Dendritic cell treated with granulocyte-macrophage colony-stimulating factor and Interleukin-4, amounts not matched to agents 40 ng/mL and 50 ng/mL, for 4 days (primary cell): ENCODE measurements at regions not wholly inside any gene's neighbourhood (a gene's known extent, or its start where the extent isn't known, plus 50 kb on each side); places are given as distances from the start of the nearest gene placed in this dataset.
"Not testable (repeated sequence)": the region's sequence is repeated elsewhere in the genome, so short reads cannot be mapped to it uniquely, and the experiment has no call there.

Experiments used
- H3K27ac Mint-ChIP-seq: one replicate; pipeline ENCODE4 v1.8.0; 2022; ENCODE audit warnings: mild to moderate bottlenecking, mixed read lengths
- H3K27me3 Mint-ChIP-seq: one replicate; pipeline ENCODE4 v1.8.0; 2022; ENCODE audit warnings: mild to moderate bottlenecking, mixed read lengths
- H3K36me3 Mint-ChIP-seq: one replicate; pipeline ENCODE4 v1.8.0; 2022; ENCODE audit warnings: low read depth, mixed read lengths
- H3K4me1 Mint-ChIP-seq: one replicate; pipeline ENCODE4 v1.8.0; 2022; ENCODE audit warnings: low read depth, mixed read lengths
- H3K4me3 Mint-ChIP-seq: one replicate; pipeline ENCODE4 v1.8.0; 2022; ENCODE audit warnings: mild to moderate bottlenecking, moderate library complexity, mixed read lengths
- H3K9me3 Mint-ChIP-seq: one replicate; pipeline ENCODE4 v1.8.0; 2022; ENCODE audit warnings: mixed read lengths
- intact Hi-C: fragments of 100-400 bp; cut with micrococcal nuclease; formaldehyde crosslinking; loops from one replicate; pipeline ENCODE4 v1.15.0; 2022

- no peaks in the 10 kb centered on the region for H3K4me1 Mint-ChIP-seq
- H3K27me3 Mint-ChIP-seq: peaks cover 4% of the 10 kb centered on the region
- H3K9me3 Mint-ChIP-seq: no peaks in the 10 kb centered on the region
- intact Hi-C loops: no loop called here
- H3K4me3 Mint-ChIP-seq: no peak overlapping the region
- H3K36me3 Mint-ChIP-seq: no peaks in the 10 kb centered on the region
- no peak overlapping the region for H3K27ac Mint-ChIP-seq
These were observed 272.6 kb upstream of the HS6ST1 start for GRCh38 chr2:128591022-128591860.

- Mint-ChIP-seq H3K27me3 (peaks cover 4% of the 10 kb centered on the region), H3K9me3 (no peaks in the 10 kb centered on the region), H3K4me1 (no peaks in the 10 kb centered on the region), H3K36me3 (no peaks in the 10 kb centered on the region), H3K4me3 (no peak overlapping the region), H3K27ac (no peak overlapping the region)
- intact Hi-C loops: no loop called here
These were observed 273.5 kb upstream of the HS6ST1 start for GRCh38 chr2:128591861-128592822.

GRCh38 chr2:128593518-128593878 is 274.8 kb upstream of the HS6ST1 start:
- H3K27ac Mint-ChIP-seq: no peak overlapping the region
- H3K9me3 Mint-ChIP-seq: no peaks in the 10 kb centered on the region
- H3K36me3 Mint-ChIP-seq: no peaks in the 10 kb centered on the region
- H3K27me3 Mint-ChIP-seq: peaks cover 4% of the 10 kb centered on the region
- intact Hi-C loops: no loop called here
- H3K4me1 Mint-ChIP-seq: no peaks in the 10 kb centered on the region
- H3K4me3 Mint-ChIP-seq: no peak overlapping the region

- Mint-ChIP-seq H3K27me3 (peaks cover 4% of the 10 kb centered on the region), H3K4me3 (no peak overlapping the region), H3K36me3 (no peaks in the 10 kb centered on the region), H3K9me3 (no peaks in the 10 kb centered on the region), H3K27ac (no peak overlapping the region), H3K4me1 (no peaks in the 10 kb centered on the region)
- intact Hi-C loops: no loop called here
These were observed 275.4 kb upstream of the HS6ST1 start for GRCh38 chr2:128593879-128594650.

- Mint-ChIP-seq H3K4me3 (no peak overlapping the region), H3K36me3 (no peaks in the 10 kb centered on the region), H3K27ac (no peak overlapping the region), H3K4me1 (no peaks in the 10 kb centered on the region), H3K27me3 (peaks cover 4% of the 10 kb centered on the region), H3K9me3 (no peaks in the 10 kb centered on the region)
- intact Hi-C loops: no loop called here
These were observed 275.9 kb upstream of the HS6ST1 start for GRCh38 chr2:128594651-128594910.

GRCh38 chr2:128594953-128595677 is 276.4 kb upstream of the HS6ST1 start:
- intact Hi-C loops: no loop called here
- Mint-ChIP-seq H3K27me3 (peaks cover 4% of the 10 kb centered on the region), H3K4me3 (no peak overlapping the region), H3K27ac (no peak overlapping the region), H3K4me1 (no peaks in the 10 kb centered on the region), H3K36me3 (no peaks in the 10 kb centered on the region), H3K9me3 (no peaks in the 10 kb centered on the region)

- no peaks in the 10 kb centered on the region for H3K36me3 Mint-ChIP-seq
- peaks cover 4% of the 10 kb centered on the region for H3K27me3 Mint-ChIP-seq
- no peak overlapping the region for H3K4me3 Mint-ChIP-seq
- H3K4me1 Mint-ChIP-seq: no peaks in the 10 kb centered on the region
- H3K27ac Mint-ChIP-seq: no peak overlapping the region
- intact Hi-C loops: no loop called here
- H3K9me3 Mint-ChIP-seq: no peaks in the 10 kb centered on the region
These were observed 277.2 kb upstream of the HS6ST1 start for GRCh38 chr2:128595763-128596395.

- H3K4me3 Mint-ChIP-seq: no peak overlapping the region
- H3K36me3 Mint-ChIP-seq: no peaks in the 10 kb centered on the region
- intact Hi-C loops: no loop called here
- H3K4me1 Mint-ChIP-seq: no peaks in the 10 kb centered on the region
- H3K27ac Mint-ChIP-seq: no peak overlapping the region
- H3K9me3 Mint-ChIP-seq: no peaks in the 10 kb centered on the region
- H3K27me3 Mint-ChIP-seq: peaks cover 2% of the 10 kb centered on the region
These were observed 277.9 kb upstream of the HS6ST1 start for GRCh38 chr2:128596396-128597120.

GRCh38 chr2:128597121-128597762 is 278.6 kb upstream of the HS6ST1 start:
- Mint-ChIP-seq H3K27me3 (peaks cover 2% of the 10 kb centered on the region), H3K27ac (no peak overlapping the region), H3K4me3 (no peak overlapping the region), H3K4me1 (no peaks in the 10 kb centered on the region), H3K36me3 (no peaks in the 10 kb centered on the region), H3K9me3 (no peaks in the 10 kb centered on the region)
- intact Hi-C loops: no loop called here

- H3K27ac Mint-ChIP-seq, H3K9me3 Mint-ChIP-seq, intact Hi-C loops, H3K27me3 Mint-ChIP-seq, H3K4me3 Mint-ChIP-seq, H3K4me1 Mint-ChIP-seq, H3K36me3 Mint-ChIP-seq: not testable (repeated sequence)
These were observed 279.6 kb upstream of the HS6ST1 start for GRCh38 chr2:128598260-128598659.

GRCh38 chr2:128598862-128599441 is 280.3 kb upstream of the HS6ST1 start:
- intact Hi-C loops: no loop called here
- Mint-ChIP-seq H3K4me1 (peaks cover 8% of the 10 kb centered on the region), H3K36me3 (no peaks in the 10 kb centered on the region), H3K27me3 (peaks cover 2% of the 10 kb centered on the region), H3K4me3 (no peak overlapping the region), H3K27ac (no peak overlapping the region), H3K9me3 (no peaks in the 10 kb centered on the region)

- H3K4me3 Mint-ChIP-seq: no peak overlapping the region
These were observed 281.0 kb upstream of the HS6ST1 start for GRCh38 chr2:128599700-128600099.

More at GRCh38 chr2:128599700-128600099, 281.0 kb upstream of the HS6ST1 start:
- Mint-ChIP-seq H3K36me3 (no peaks in the 10 kb centered on the region), H3K27me3 (peaks cover 2% of the 10 kb centered on the region), H3K9me3 (no peaks in the 10 kb centered on the region), H3K4me1 (peaks cover 8% of the 10 kb centered on the region), H3K27ac (no peak overlapping the region)
- intact Hi-C loops: no loop called here
